HepG2 (cell line): ENCODE measurements at regions not wholly inside any gene's neighbourhood (a gene's known extent, or its start where the extent isn't known, plus 50 kb on each side); places are given as distances from the start of the nearest gene placed in this dataset.
A peak's percentile ranks its signal among the peaks of the same experiment; 100 is the strongest.

Source experiments
- ATAC-seq: fragments of 200-7000 bp; cut with Tn5 transposase; 3 replicates; pipeline ENCODE4 v1.9.1; 2020; ENCODE audit warnings: mild to moderate bottlenecking, moderate library complexity
- BruUV-seq: library from RNA; stranded (reverse); fragments of 400-500 nt; replicated peaks from 2 replicates; lab custom pipeline; 2021; lab: Mats Ljungman, UMichigan
- CTCF ChIA-PET: fragments of 300-600 bp; formaldehyde crosslinking; extraction: SDS; loops from one replicate; lab custom pipeline; 2021; ENCODE audit warnings: low total read pairs, inconsistent platforms, low intra/inter-chr PET ratio; lab: Yijun Ruan, JAX
- POLR2A ChIA-PET: fragments of 350-600 bp; sonication (Branson Sonifier 250); formaldehyde crosslinking; loops from one replicate; lab custom pipeline; 2020; ENCODE audit warnings: antibody characterized with exemption, inconsistent platforms; lab: Yijun Ruan, JAX
- DNase-seq: peaks from one replicate; pipeline ENCODE4 v3.0.0-alpha.2; 2015; ENCODE audit warnings: low spot score
- FAIRE-seq: peaks from 3 replicates; lab custom pipeline; 2011; peaks lifted over from hg19 to GRCh38; lab: Jason Lieb, UNC
- H2AFZ ChIP-seq: one replicate; pipeline ENCODE4 v1.6.1; 2011; ENCODE audit warnings: low read length, inconsistent platforms
- H3K27ac ChIP-seq: fragments of 300-600 bp; 3 replicates; pipeline ENCODE4 v1.8.0; 2011; ENCODE audit warnings: mixed run types, mild to moderate bottlenecking, mixed read lengths, low read length, inconsistent platforms; ENCODE audit not compliant: insufficient read depth; ENCODE audit errors: extremely low read length
- H3K27me3 ChIP-seq, 2 experiments: fragments of 200-600 bp in 1 of 2; 2 replicates in 1 of 2; 3 replicates in 1 of 2; pipeline versions ENCODE4 v1.6.0 to v1.8.0; 2011; ENCODE audit warnings: low read length in 2 of 2, mild to moderate bottlenecking in 2 of 2, moderate library complexity in 2 of 2, inconsistent platforms in 1 of 2; ENCODE audit not compliant: insufficient read depth in 2 of 2, control insufficient read depth in 1 of 2
- H3K36me3 ChIP-seq, 2 experiments: fragments of 200-600 bp in 1 of 2; replicated peaks in 1 of 2; 2 replicates in 1 of 2; 3 replicates in 1 of 2; pipeline versions ENCODE4 v1.5.1 to v1.8.0; 2011; ENCODE audit warnings: low read length in 2 of 2, inconsistent platforms in 1 of 2; ENCODE audit not compliant: insufficient read depth in 2 of 2, control insufficient read depth in 1 of 2
- H3K4me1 ChIP-seq: 2 replicates; pipeline ENCODE4 v1.5.1; 2012; ENCODE audit warnings: low read length, inconsistent platforms; ENCODE audit not compliant: insufficient read depth
- H3K4me2 ChIP-seq: 2 replicates; pipeline ENCODE4 v1.6.0; 2011; ENCODE audit warnings: low read depth, low read length, inconsistent platforms
- H3K4me3 ChIP-seq, 3 experiments: fragments of 200-600 bp in 1 of 3; sonication (generic), shearing (Covaris generic) in 1 of 3; replicated peaks in 1 of 3; 2 replicates each; pipeline ENCODE4 v1.5.1; 2011 to 2016; ENCODE audit warnings: low read length in 3 of 3, inconsistent platforms in 2 of 3, low read depth in 2 of 3, mild to moderate bottlenecking in 2 of 3, control low read depth in 1 of 3, mixed read lengths in 1 of 3; ENCODE audit not compliant: insufficient read depth in 1 of 3
- H3K79me2 ChIP-seq: one replicate; pipeline ENCODE4 v1.6.1; 2011; ENCODE audit warnings: low read length, inconsistent platforms; ENCODE audit not compliant: insufficient read depth
- H3K9ac ChIP-seq: 2 replicates; pipeline ENCODE4 v1.6.0; 2011; ENCODE audit warnings: mild to moderate bottlenecking, low read depth, low read length, inconsistent platforms; ENCODE audit not compliant: insufficient read depth
- H3K9me3 ChIP-seq: 2 replicates; pipeline ENCODE4 v1.5.1; 2012; ENCODE audit warnings: mild to moderate bottlenecking, low read length
- H4K20me1 ChIP-seq: 2 replicates; pipeline ENCODE4 v1.6.0; 2011; ENCODE audit warnings: inconsistent platforms, mild to moderate bottlenecking, low read length, moderate library complexity; ENCODE audit not compliant: insufficient read depth
- AHR ChIP-seq: IDR thresholded peaks from 2 replicates; pipeline ENCODE4 v1.6.1; 2018; ENCODE audit warnings: missing genetic modification reagents, missing compliant biosample characterization
- CEBPB ChIP-seq: IDR thresholded peaks from 2 replicates; pipeline ENCODE4 v1.6.1; 2011; ENCODE audit warnings: low read depth, low read length, improper control_type of control experiment, borderline replicate concordance
- GABPB1 ChIP-seq: IDR thresholded peaks from 2 replicates; pipeline ENCODE4 v1.6.1; 2016; ENCODE audit warnings: mild to moderate bottlenecking, missing genetic modification reagents, moderate library complexity, missing compliant biosample characterization
- TEAD2 ChIP-seq: sonication (generic); formaldehyde crosslinking; IDR thresholded peaks from 2 replicates; pipeline ENCODE4 v1.9.0; 2021; ENCODE audit warnings: missing genetic modification reagents
- ZNF775 ChIP-seq: sonication (generic); formaldehyde crosslinking; IDR thresholded peaks from 2 replicates; pipeline ENCODE4 v1.4.0; 2020; ENCODE audit warnings: missing genetic modification reagents, mild to moderate bottlenecking, moderate library complexity, borderline replicate concordance
- ZNF776 ChIP-seq: sonication (generic); formaldehyde crosslinking; IDR thresholded peaks from 2 replicates; pipeline ENCODE4 v1.4.0; 2020; ENCODE audit warnings: mild to moderate bottlenecking, missing genetic modification reagents
- ZNF790 ChIP-seq: sonication (generic); formaldehyde crosslinking; IDR thresholded peaks from 2 replicates; pipeline ENCODE4 v1.8.0; 2022; ENCODE audit warnings: missing genetic modification reagents, mild to moderate bottlenecking, borderline replicate concordance
- WGBS: methylation state at CpG from one replicate; pipeline ENCODE4 v1.1.6; 2017; ENCODE audit warnings: low lambda C conversion rate; 5-methylcytosine and 5-hydroxymethylcytosine counted together
- in situ Hi-C: cut with HindIII; loops from 2 replicates; pipeline ENCODE4 v1.10.0; 2017; ENCODE audit warnings: low pct_unique_long_range_greater_than_20kb; ENCODE audit not compliant: extremely low pct_ligation_motif_present
- intact Hi-C: fragments of 100-400 bp; cut with micrococcal nuclease; formaldehyde crosslinking; loops from one replicate; pipeline ENCODE4 v1.10.0; 2022; ENCODE audit not compliant: unreplicated experiment

DNA sequence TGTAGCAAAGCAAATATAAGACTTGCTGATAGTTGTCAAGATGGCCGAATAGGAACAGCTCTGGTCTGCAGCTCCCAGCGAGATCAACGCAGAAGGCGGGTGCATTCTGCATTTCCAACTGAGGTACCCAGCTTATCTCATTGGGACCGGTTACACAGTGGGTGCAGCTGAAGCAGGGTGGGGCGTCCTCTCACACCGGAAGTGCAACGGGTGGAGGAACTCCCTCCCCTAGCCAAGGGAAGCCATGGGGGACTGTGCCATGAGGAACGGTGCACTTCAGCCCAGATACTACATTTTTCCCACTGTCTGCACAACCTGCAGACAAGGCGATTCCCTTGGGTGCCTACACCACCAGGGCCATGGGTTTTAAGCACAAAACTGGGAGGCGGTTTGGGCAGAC lies 382.3 kb upstream of the EMCN start:
- no peaks in the 10 kb centered on the region for H3K36me3 ChIP-seq
- POLR2A ChIA-PET: no interaction called here
- no peaks in the 10 kb centered on the region for H3K79me2 ChIP-seq
- no peak overlapping the region for H3K27ac ChIP-seq
- H3K4me3 ChIP-seq: no peak overlapping the region
- H3K9me3 ChIP-seq: no peaks in the 10 kb centered on the region
- 81% methylated on average over 6 of the region's 11 CpGs for WGBS
- CTCF ChIA-PET: no interaction called here
- no peaks in the 10 kb centered on the region; a peak in 1 of 5 replicates for H3K27me3 ChIP-seq
- FAIRE-seq: no peak
- DNase-seq: no peak
- intact Hi-C loops: loop anchor here (10.0 kb wide), 1 partner anchor 195 kb away; no protein-coding TSS in a partner anchor
- ATAC-seq: no peak
- no peaks in the 10 kb centered on the region for H3K4me1 ChIP-seq
- no peak overlapping the region for H2AFZ ChIP-seq
- TF ChIP-seq GABPB1 (CRISPR knock-in tag): no peak
- no peak for TF ChIP-seq AHR (CRISPR knock-in tag)
- no peak for TF ChIP-seq ZNF790 (CRISPR knock-in tag)
- no peak for TF ChIP-seq ZNF775 (CRISPR knock-in tag)
- TF ChIP-seq ZNF776: no peak
- BruUV-seq: no TSS peak
- in situ Hi-C loops: no loop called here
- no peak overlapping the region for H3K4me2 ChIP-seq
- no peaks in the 10 kb centered on the region for H4K20me1 ChIP-seq
- no peak overlapping the region for H3K9ac ChIP-seq

DNA sequence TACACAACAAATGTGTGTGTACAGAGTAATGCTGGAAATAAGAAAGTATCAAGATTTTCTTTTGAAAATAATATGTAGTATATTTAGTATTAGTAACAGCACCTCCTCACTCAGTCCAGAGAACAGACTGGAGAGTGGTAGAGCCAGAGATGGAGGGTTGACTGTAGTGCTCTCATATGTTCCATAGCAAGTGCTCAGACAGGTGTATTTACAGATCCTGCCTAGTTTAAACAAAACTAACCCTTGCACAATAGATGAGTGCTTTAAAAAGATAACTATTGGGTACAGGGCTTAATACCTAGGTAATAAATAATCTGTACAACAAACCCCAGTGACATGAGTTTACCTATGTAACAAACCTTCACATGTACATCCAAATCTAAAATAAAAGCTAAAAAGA lies 381.0 kb upstream of the EMCN start:
- no peak overlapping the region for H3K4me3 ChIP-seq
- H2AFZ ChIP-seq: no peak overlapping the region
- no peak for FAIRE-seq
- no peaks in the 10 kb centered on the region; a peak in 1 of 5 replicates for H3K27me3 ChIP-seq
- no peaks in the 10 kb centered on the region for H3K9me3 ChIP-seq
- H3K27ac ChIP-seq: no peak overlapping the region
- no peaks in the 10 kb centered on the region for H3K4me1 ChIP-seq
- BruUV-seq: no TSS peak
- no peaks in the 10 kb centered on the region for H3K79me2 ChIP-seq
- H3K36me3 ChIP-seq: no peaks in the 10 kb centered on the region
- intact Hi-C loops (no loop called here), in situ Hi-C loops (no loop called here)
- ChIA-PET POLR2A (no interaction called here), CTCF (no interaction called here)
- no peak overlapping the region for H3K4me2 ChIP-seq
- no peak for DNase-seq
- no peak overlapping the region for H3K9ac ChIP-seq
- no peaks in the 10 kb centered on the region for H4K20me1 ChIP-seq
- ATAC-seq: peak; percentile 36; the same call in 1 of the 3 replicates
- TF ChIP-seq CEBPB: peak; percentile 43; the same call in 1 of the 2 replicates
- TF ChIP-seq TEAD2: no peak
